PC-3 (cell line): ENCODE measurements at regions not wholly inside any gene's neighbourhood (a gene's known extent, or its start where the extent isn't known, plus 50 kb on each side); places are given as distances from the start of the nearest gene placed in this dataset.

Experiments
- ATAC-seq: fragments of 200-7000 bp; cut with Tn5 transposase; 2 replicates; pipeline ENCODE4 v1.9.1; 2020; ENCODE audit warnings: mild to moderate bottlenecking, moderate library complexity
- BruUV-seq: library from RNA; stranded (reverse); fragments of 400-500 nt; replicated peaks from 2 replicates; lab custom pipeline; 2021; lab: Mats Ljungman, UMichigan
- CTCF ChIA-PET: fragments of 300-600 bp; sonication (Branson Sonifier 250); formaldehyde crosslinking; loops from one replicate; lab custom pipeline; 2022; ENCODE audit warnings: antibody characterized with exemption; lab: Charles Lee
- POLR2A ChIA-PET: fragments of 300-600 bp; sonication (Branson Sonifier 250); formaldehyde crosslinking; loops from one replicate; lab custom pipeline; 2022; ENCODE audit warnings: antibody characterized with exemption; ENCODE audit not compliant: unreplicated experiment; lab: Charles Lee
- DNase-seq: peaks from one replicate; pipeline ENCODE4 v3.0.0-alpha.2; 2015
- H2AFZ ChIP-seq: fragments of 300-600 bp; sonication (generic); 2 replicates; pipeline ENCODE4 v1.6.0; 2016; ENCODE audit warnings: antibody characterized with exemption, low read length
- H3F3A ChIP-seq: fragments of 300-600 bp; sonication (generic); one replicate; pipeline ENCODE4 v1.6.0; 2017; ENCODE audit warnings: antibody characterized with exemption, low read length, control low read depth, mild to moderate bottlenecking; ENCODE audit not compliant: unreplicated experiment
- H3K27ac ChIP-seq: fragments of 300-600 bp; sonication (generic); 2 replicates; pipeline ENCODE4 v1.5.1; 2016; ENCODE audit warnings: mild to moderate bottlenecking, low read length
- H3K27me3 ChIP-seq: fragments of 300-600 bp; sonication (generic); 2 replicates; pipeline ENCODE4 v1.6.1; 2016; ENCODE audit warnings: low read length, mixed read lengths
- H3K36me3 ChIP-seq: fragments of 300-600 bp; sonication (generic); 2 replicates; pipeline ENCODE4 v1.6.1; 2016; ENCODE audit warnings: low read depth, mixed run types, low read length, mixed read lengths
- H3K4me1 ChIP-seq: fragments of 300-600 bp; sonication (generic); 2 replicates; pipeline ENCODE4 v1.5.1; 2016; ENCODE audit warnings: low read length; ENCODE audit not compliant: insufficient read depth
- H3K4me2 ChIP-seq: fragments of 300-600 bp; sonication (generic); 2 replicates; pipeline ENCODE4 v1.6.0; 2016; ENCODE audit warnings: low read length
- H3K4me3 ChIP-seq: fragments of 300-600 bp; sonication (generic); 2 replicates; pipeline ENCODE4 v1.5.1; 2016; ENCODE audit warnings: mild to moderate bottlenecking, low read length, mixed read lengths
- H3K79me2 ChIP-seq: fragments of 300-600 bp; sonication (generic); 2 replicates; pipeline ENCODE4 v1.6.1; 2017; ENCODE audit warnings: low read length, mixed read lengths
- H3K9ac ChIP-seq: fragments of 300-600 bp; sonication (generic); 2 replicates; pipeline ENCODE4 v1.6.0; 2016; ENCODE audit warnings: mild to moderate bottlenecking, low read length
- H3K9me2 ChIP-seq: fragments of 300-600 bp; sonication (generic); replicated peaks from 2 replicates; pipeline ENCODE4 v1.6.1; 2016; ENCODE audit warnings: mixed run types, low read length, mixed read lengths
- H3K9me3 ChIP-seq: fragments of 300-600 bp; sonication (generic); 2 replicates; pipeline ENCODE4 v1.6.1; 2016; ENCODE audit warnings: low read length, mixed read lengths
- H4K20me1 ChIP-seq: fragments of 300-600 bp; sonication (generic); 2 replicates; pipeline ENCODE4 v1.6.1; 2016; ENCODE audit warnings: low read length, mixed read lengths
- CTCF ChIP-seq: fragments of 300-600 bp; sonication (generic); conservative IDR thresholded peaks from 2 replicates; pipeline ENCODE4 v1.5.1; 2017; ENCODE audit warnings: antibody characterized with exemption, low read depth, mild to moderate bottlenecking, low read length
- EZH2 ChIP-seq: fragments of 300-600 bp; sonication (generic); IDR thresholded peaks from one replicate; pipeline ENCODE4 v1.6.1; 2017; ENCODE audit warnings: antibody characterized with exemption, mild to moderate bottlenecking, low read length; ENCODE audit not compliant: unreplicated experiment
- EZH2phosphoT487 ChIP-seq: fragments of 300-600 bp; sonication (generic); IDR thresholded peaks from 2 replicates; pipeline ENCODE4 v1.6.1; 2018; ENCODE audit warnings: mild to moderate bottlenecking, antibody characterized with exemption, low read length, borderline replicate concordance
- intact Hi-C: fragments of 100-400 bp; cut with micrococcal nuclease; formaldehyde crosslinking; loops from 2 replicates; pipeline ENCODE4 v1.9.0; 2023

DNA sequence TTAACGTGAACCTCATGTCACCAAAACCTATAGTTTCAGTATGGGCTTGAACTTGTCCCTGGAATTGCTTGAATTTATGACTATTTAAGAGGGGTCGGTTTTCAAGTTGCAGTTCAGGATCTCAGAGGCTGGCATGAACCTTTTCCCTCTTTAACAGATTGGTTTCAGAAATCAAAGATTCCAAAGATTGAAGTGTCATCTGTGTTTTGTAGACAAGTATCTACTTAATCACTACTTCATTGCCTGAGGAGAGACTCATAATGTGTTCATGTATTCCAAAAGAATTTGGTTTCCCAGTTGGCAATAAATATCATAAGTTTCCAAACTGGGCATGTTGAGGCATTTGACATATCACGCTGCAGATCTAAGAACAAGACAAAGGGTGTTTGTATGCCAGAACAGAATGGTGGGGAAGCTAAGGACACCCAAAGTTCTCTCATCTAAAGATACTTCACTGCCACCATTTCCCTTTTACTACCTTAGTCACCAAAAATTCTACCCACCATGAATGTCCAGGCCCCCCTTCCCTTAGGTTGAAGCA lies 199.5 kb downstream of the NUAK1 start:
- Histone ChIP-seq H3K4me3 (no peak overlapping the region), H3K36me3 (no peaks in the 10 kb centered on the region), H3K4me2 (no peak overlapping the region), H3K27me3 (0 out of 2 replicates have a peak, but pooled peaks cover 8% of the 10 kb centered on the region), H3K27ac (no peak overlapping the region), H3K79me2 (no peaks in the 10 kb centered on the region), H3K9me2 (no peaks in the 10 kb centered on the region), H3K9ac (no peak overlapping the region), H3K4me1 (peaks cover 15% of the 10 kb centered on the region), H4K20me1 (no peaks in the 10 kb centered on the region), H3K9me3 (no peaks in the 10 kb centered on the region), H2AFZ (no peak overlapping the region), H3F3A (no peaks in the 10 kb centered on the region)
- intact Hi-C loops, result no loop called here
- DNase-seq (no peak), ATAC-seq (no peak)
- ChIA-PET POLR2A (no interaction called here), CTCF (no interaction called here)
- BruUV-seq, result no TSS peak
- TF ChIP-seq EZH2 (no peak), EZH2phosphoT487 (no peak), CTCF (no peak)

- 0 out of 2 replicates have a peak, but pooled peaks cover 8% of the 10 kb centered on the region for H3K27me3 ChIP-seq
- TF ChIP-seq EZH2phosphoT487 (no peak), EZH2 (no peak), CTCF (no peak)
- H4K20me1 ChIP-seq, result no peaks in the 10 kb centered on the region
- CTCF ChIA-PET, result no interaction called here
- no peak overlapping the region for H3K27ac ChIP-seq
- H3F3A ChIP-seq, result no peaks in the 10 kb centered on the region
- H2AFZ ChIP-seq, result no peak overlapping the region
- no peak overlapping the region for H3K4me2 ChIP-seq
- no peaks in the 10 kb centered on the region for H3K9me3 ChIP-seq
- POLR2A ChIA-PET, result no interaction called here
- H3K36me3 ChIP-seq, result no peaks in the 10 kb centered on the region
- H3K9me2 ChIP-seq, result no peaks in the 10 kb centered on the region; the same call in 1 of the 2 replicates
- DNase-seq, result peak; percentile 21
- no peak for ATAC-seq
- BruUV-seq, result no TSS peak
- H3K9ac ChIP-seq, result no peak overlapping the region
- H3K4me3 ChIP-seq, result no peak overlapping the region
- intact Hi-C loops, result no loop called here
- no peaks in the 10 kb centered on the region for H3K79me2 ChIP-seq
- H3K4me1 ChIP-seq, result no peaks in the 10 kb centered on the region
These were observed 196.5 kb downstream of the NUAK1 start for GRCh38 chr12:105942281-105942680.

- Histone ChIP-seq H3K4me2 (no peak overlapping the region), H2AFZ (no peak overlapping the region), H3K9ac (no peak overlapping the region), H3K9me3 (no peaks in the 10 kb centered on the region), H3K4me3 (no peak overlapping the region), H3K27me3 (0 out of 2 replicates have a peak, but pooled peaks cover 8% of the 10 kb centered on the region), H4K20me1 (no peaks in the 10 kb centered on the region), H3F3A (no peaks in the 10 kb centered on the region), H3K79me2 (no peaks in the 10 kb centered on the region), H3K27ac (no peak overlapping the region), H3K36me3 (no peaks in the 10 kb centered on the region), H3K9me2 (no peaks in the 10 kb centered on the region; the same call in 1 of the 2 replicates), H3K4me1 (no peaks in the 10 kb centered on the region)
- DNase-seq, result no peak
- no peak for ATAC-seq
- intact Hi-C loops, result no loop called here
- CTCF ChIA-PET, result no interaction called here
- POLR2A ChIA-PET, result no interaction called here
- TF ChIP-seq EZH2phosphoT487, result no peak
- no peak for TF ChIP-seq CTCF
- no peak for TF ChIP-seq EZH2
- no TSS peak for BruUV-seq
These were observed 195.2 kb downstream of the NUAK1 start for GRCh38 chr12:105943525-105943924.
